K562 (cell line): ENCODE measurements at regions not wholly inside any gene's neighbourhood (a gene's known extent, or its start where the extent isn't known, plus 50 kb on each side); places are given as distances from the start of the nearest gene placed in this dataset.

Source experiments
- JUND ChIP-seq, 2 experiments: IDR thresholded peaks; 2 replicates in 1 of 2; 3 replicates in 1 of 2; pipeline ENCODE4 v1.6.1; 2011; ENCODE audit warnings: borderline replicate concordance in 2 of 2, low read depth in 2 of 2, low read length in 2 of 2, improper control_type of control experiment in 1 of 2, missing biosample characterization in 1 of 2, missing genetic modification characterization in 1 of 2, missing genetic modification reagents in 1 of 2
- RB1 ChIP-seq: fragments of 450-650 bp; IDR thresholded peaks from 2 replicates; pipeline ENCODE4 v1.6.1; 2017; ENCODE audit warnings: low read depth, mild to moderate bottlenecking
- ZNF197 ChIP-seq: fragments of 200-800 bp; sonication (Bioruptor generic); IDR thresholded peaks from 2 replicates; pipeline ENCODE4 v1.6.1; 2016; ENCODE audit warnings: low read depth, missing genetic modification characterization, missing compliant biosample characterization
- ZNF583 ChIP-seq: fragments of 250-450 bp; sonication (Bioruptor Pico); IDR thresholded peaks from 2 replicates; pipeline ENCODE4 v1.4.0; 2020

- no peak for TF ChIP-seq RB1
- TF ChIP-seq ZNF197 (CRISPR knock-in tag) = no peak
- no peak for TF ChIP-seq ZNF583 (CRISPR knock-in tag)
- no peak for TF ChIP-seq JUND (IDR thresholded peaks at IDR 0.05; ENCODE audit: borderline replicate concordance, low read depth, low read length)
- no peak for TF ChIP-seq JUND (tag; IDR thresholded peaks at IDR 0.05; ENCODE audit: borderline replicate concordance, low read depth, low read length)
Measured at GRCh38 chr13:109509154-109509900, 277.1 kb downstream of the IRS2 start.
